ENCODE measurements at regions not wholly inside any gene's neighbourhood (a gene's known extent, or its start where the extent isn't known, plus 50 kb on each side); places are given as distances from the start of the nearest gene placed in this dataset.

GRCh38 chr5:93277051-93277450, 304.0 kb downstream of the NR2F1-AS1 start:
- TF ChIP-seq MTA2 (IDR thresholded peaks at IDR 0.05; ENCODE audit: low read depth) (no peak), EP300 (IDR thresholded peaks at IDR 0.05; ENCODE audit: borderline replicate concordance in 1 of 2, control insufficient read depth in 1 of 2, low read depth in 2 of 2, low read length in 2 of 2) (no peak), ZNF384 (IDR thresholded peaks at IDR 0.05; ENCODE audit: borderline replicate concordance, low read depth, low read length) (no peak), SMAD5 (IDR thresholded peaks at IDR 0.05; ENCODE audit: low read depth) (no peak), SMC3 (IDR thresholded peaks at IDR 0.05; ENCODE audit: borderline replicate concordance, low read length) (no peak), TCF12 (IDR thresholded peaks at IDR 0.05; ENCODE audit: low read depth, low read length) (no peak)
- no peak overlapping the region for H3K4me3 ChIP-seq
- BruUV-seq (replicated peaks): no TSS peak
- no peaks in the 10 kb centered on the region for H3K36me3 ChIP-seq (ENCODE audit: control insufficient read depth in 2 of 2, insufficient read depth in 2 of 2, low read length in 1 of 2)
- no peak overlapping the region for H3K27ac ChIP-seq (ENCODE audit: control insufficient read depth, insufficient read depth)
- H3K79me2 ChIP-seq (ENCODE audit: control insufficient read depth, insufficient read depth, low read length): no peaks in the 10 kb centered on the region
- H3K9ac ChIP-seq (ENCODE audit: control insufficient read depth, insufficient read depth, low read length): no peak overlapping the region
- WGBS (ENCODE audit: insufficient coverage, insufficient replicate concordance, low lambda C conversion rate, missing lambda C conversion rate): 40% methylated on average over 6 of the region's 6 CpGs
- DNase-seq (ENCODE audit: low read depth, low spot score): no peak
- POLR2A ChIA-PET: no interaction called here
- H3K27me3 ChIP-seq (replicated peaks in 1 of 2; ENCODE audit: control insufficient read depth in 2 of 2, insufficient read depth in 2 of 2, low read length in 1 of 2): no peaks in the 10 kb centered on the region; a peak in 1 of 4 replicates
- CTCF ChIA-PET: no interaction called here
- no peaks in the 10 kb centered on the region for H4K20me1 ChIP-seq (ENCODE audit: control insufficient read depth, insufficient read depth)
- RAD21 ChIA-PET (ENCODE audit: unreplicated experiment): no interaction called here
- H2AFZ ChIP-seq (ENCODE audit: control insufficient read depth, low read depth, low read length): no peak overlapping the region
- no peak for ATAC-seq
- FAIRE-seq: no peak
- in situ Hi-C loops (cut with MboI): no loop called here
- intact Hi-C loops (cut with micrococcal nuclease; ENCODE audit: unreplicated experiment): no loop called here
- H3K9me3 ChIP-seq (replicated peaks; ENCODE audit: control insufficient read depth, insufficient read depth, low read length): no peaks in the 10 kb centered on the region
- H3K4me1 ChIP-seq (ENCODE audit: control insufficient read depth, insufficient read depth, low read length): no peaks in the 10 kb centered on the region
- SMC1A ChIA-PET (ENCODE audit: uncharacterized antibody, unreplicated experiment): no interaction called here
- H3K4me2 ChIP-seq (ENCODE audit: control insufficient read depth, insufficient read depth): no peak overlapping the region

DNA sequence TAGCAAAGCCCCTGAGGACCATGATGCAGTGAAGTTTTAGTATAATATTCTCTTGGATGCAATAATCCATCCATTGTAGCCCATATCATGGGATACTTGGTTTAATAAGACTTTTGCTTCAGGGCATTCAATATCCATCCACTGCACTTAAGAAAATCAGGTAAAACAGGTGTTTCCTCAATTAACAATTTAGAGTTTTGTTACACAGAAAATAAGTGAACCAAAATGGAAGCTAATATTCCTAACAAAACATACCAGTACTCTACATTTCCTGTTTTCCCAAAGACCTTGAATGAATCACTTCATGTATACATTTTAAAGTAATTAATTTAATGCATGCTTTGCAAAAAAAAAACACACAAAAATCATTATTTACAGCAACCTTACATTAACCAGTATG, 305.6 kb downstream of the NR2F1-AS1 start:
- Histone ChIP-seq H2AFZ (ENCODE audit: control insufficient read depth, low read depth, low read length) (no peak overlapping the region), H3K9ac (ENCODE audit: control insufficient read depth, insufficient read depth, low read length) (no peak overlapping the region), H3K79me2 (ENCODE audit: control insufficient read depth, insufficient read depth, low read length) (no peaks in the 10 kb centered on the region), H4K20me1 (ENCODE audit: control insufficient read depth, insufficient read depth) (no peaks in the 10 kb centered on the region), H3K36me3 (ENCODE audit: control insufficient read depth in 2 of 2, insufficient read depth in 2 of 2, low read length in 1 of 2) (no peaks in the 10 kb centered on the region), H3K4me3 (no peak overlapping the region), H3K4me2 (ENCODE audit: control insufficient read depth, insufficient read depth) (no peak overlapping the region), H3K9me3 (replicated peaks; ENCODE audit: control insufficient read depth, insufficient read depth, low read length) (no peaks in the 10 kb centered on the region), H3K27me3 (replicated peaks in 1 of 2; ENCODE audit: control insufficient read depth in 2 of 2, insufficient read depth in 2 of 2, low read length in 1 of 2) (no peaks in the 10 kb centered on the region; a peak in 1 of 4 replicates), H3K27ac (ENCODE audit: control insufficient read depth, insufficient read depth) (no peak overlapping the region), H3K4me1 (ENCODE audit: control insufficient read depth, insufficient read depth, low read length) (no peaks in the 10 kb centered on the region)
- intact Hi-C loops (cut with micrococcal nuclease; ENCODE audit: unreplicated experiment) (no loop called here), in situ Hi-C loops (cut with MboI) (no loop called here)
- ChIA-PET POLR2A (no interaction called here), CTCF (no interaction called here), RAD21 (ENCODE audit: unreplicated experiment) (no interaction called here), SMC1A (ENCODE audit: uncharacterized antibody, unreplicated experiment) (no interaction called here)
- FAIRE-seq (no peak), ATAC-seq (no peak), DNase-seq (ENCODE audit: low read depth, low spot score) (no peak)
- TF ChIP-seq ZNF274 (IDR thresholded peaks at IDR 0.05; ENCODE audit: insufficient read depth, insufficient read length): no peak
- no TSS peak for BruUV-seq (replicated peaks)

Measured in GM12878 (cell line).